ENCODE measurements at regions not wholly inside any gene's neighbourhood (a gene's known extent, or its start where the extent isn't known, plus 50 kb on each side); places are given as distances from the start of the nearest gene placed in this dataset.

GRCh38 chr3:6807967-6808588 lies 52.8 kb upstream of the GRM7 start:
- no peak for DNase-seq (ENCODE audit: low read depth in 2 of 2, low spot score in 1 of 2)

- DNase-seq (ENCODE audit: low read depth in 2 of 2, low spot score in 1 of 2), result no peak
Observed at GRCh38 chr3:6809349-6809748, 51.6 kb upstream of the GRM7 start.
